ENCODE measurements at regions not wholly inside any gene's neighbourhood (a gene's known extent, or its start where the extent isn't known, plus 50 kb on each side); places are given as distances from the start of the nearest gene placed in this dataset.

DNA sequence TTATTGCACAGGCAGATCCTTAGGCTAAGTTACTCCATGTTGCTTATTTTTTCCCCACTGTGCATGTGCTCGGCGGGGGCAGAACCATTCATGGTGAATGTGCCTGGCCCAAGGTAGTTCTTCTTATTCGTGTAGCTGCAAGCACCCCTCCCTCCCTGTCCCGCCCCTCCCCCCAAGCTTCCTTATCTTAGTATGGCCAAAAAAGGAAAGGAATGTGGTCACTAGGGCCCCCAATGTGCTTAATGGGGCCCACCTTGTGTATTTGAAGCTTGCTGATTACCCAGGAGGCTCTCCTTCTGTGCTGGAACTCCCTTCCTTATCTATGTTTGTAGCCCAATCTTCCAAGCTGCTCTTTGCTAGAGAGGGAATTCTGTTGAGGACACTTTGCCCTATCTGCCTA, 1259.7 kb upstream of the RAG2 start:
- WGBS (ENCODE audit: low lambda C conversion rate): 8% methylated on average over 4 of the region's 4 CpGs
- H3K27ac ChIP-seq (ENCODE audit: extremely low read length, insufficient read depth, low read length): no peak overlapping the region
- ChIA-PET CTCF (ENCODE audit: low intra/inter-chr PET ratio, low total read pairs) (no interaction called here), POLR2A (no interaction called here)
- DNase-seq (ENCODE audit: low spot score): no peak
- no peak for FAIRE-seq
- in situ Hi-C loops (cut with HindIII; ENCODE audit: extremely low pct_ligation_motif_present, low pct_unique_long_range_greater_than_20kb): no loop called here
- no peak overlapping the region for H3K4me2 ChIP-seq (ENCODE audit: low read depth, low read length)
- TF ChIP-seq, protein P1, sequence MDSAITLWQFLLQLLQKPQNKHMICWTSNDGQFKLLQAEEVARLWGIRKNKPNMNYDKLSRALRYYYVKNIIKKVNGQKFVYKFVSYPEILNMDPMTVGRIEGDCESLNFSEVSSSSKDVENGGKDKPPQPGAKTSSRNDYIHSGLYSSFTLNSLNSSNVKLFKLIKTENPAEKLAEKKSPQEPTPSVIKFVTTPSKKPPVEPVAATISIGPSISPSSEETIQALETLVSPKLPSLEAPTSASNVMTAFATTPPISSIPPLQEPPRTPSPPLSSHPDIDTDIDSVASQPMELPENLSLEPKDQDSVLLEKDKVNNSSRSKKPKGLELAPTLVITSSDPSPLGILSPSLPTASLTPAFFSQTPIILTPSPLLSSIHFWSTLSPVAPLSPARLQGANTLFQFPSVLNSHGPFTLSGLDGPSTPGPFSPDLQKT (CRISPR knock-in tag; IDR thresholded peaks at IDR 0.05; ENCODE audit: borderline replicate concordance): no peak
- no peak for TF ChIP-seq ZNF160 (CRISPR knock-in tag; IDR thresholded peaks at IDR 0.05)
- TF ChIP-seq, protein P2, sequence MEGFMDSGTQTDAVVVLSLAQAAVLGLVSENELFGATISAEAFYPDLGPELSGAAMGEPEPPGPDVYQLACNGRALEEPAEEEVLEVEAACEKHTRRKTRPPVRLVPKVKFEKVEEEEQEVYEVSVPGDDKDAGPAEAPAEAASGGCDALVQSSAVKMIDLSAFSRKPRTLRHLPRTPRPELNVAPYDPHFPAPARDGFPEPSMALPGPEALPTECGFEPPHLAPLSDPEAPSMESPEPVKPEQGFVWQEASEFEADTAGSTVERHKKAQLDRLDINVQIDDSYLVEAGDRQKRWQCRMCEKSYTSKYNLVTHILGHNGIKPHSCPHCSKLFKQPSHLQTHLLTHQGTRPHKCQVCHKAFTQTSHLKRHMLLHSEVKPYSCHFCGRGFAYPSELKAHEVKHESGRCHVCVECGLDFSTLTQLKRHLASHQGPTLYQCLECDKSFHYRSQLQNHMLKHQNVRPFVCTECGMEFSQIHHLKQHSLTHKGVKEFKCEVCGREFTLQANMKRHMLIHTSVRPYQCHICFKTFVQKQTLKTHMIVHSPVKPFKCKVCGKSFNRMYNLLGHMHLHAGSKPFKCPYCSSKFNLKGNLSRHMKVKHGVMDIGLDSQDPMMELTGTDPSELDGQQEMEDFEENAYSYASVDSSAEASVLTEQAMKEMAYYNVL (CRISPR knock-in tag; IDR thresholded peaks at IDR 0.05; ENCODE audit: borderline replicate concordance): no peak
- no peak for TF ChIP-seq ZIK1 (CRISPR knock-in tag; IDR thresholded peaks at IDR 0.05; ENCODE audit: borderline replicate concordance, low read depth)
- H3K27me3 ChIP-seq (ENCODE audit: control insufficient read depth in 1 of 2, insufficient read depth in 2 of 2, low read length in 2 of 2): no peaks in the 10 kb centered on the region
- H3K9me3 ChIP-seq (ENCODE audit: low read length): peaks cover 19% of the 10 kb centered on the region
- no peak overlapping the region for H3K9ac ChIP-seq (ENCODE audit: insufficient read depth, low read depth, low read length)
- H3K79me2 ChIP-seq (ENCODE audit: insufficient read depth, low read length): no peaks in the 10 kb centered on the region
- H4K20me1 ChIP-seq (ENCODE audit: insufficient read depth, low read length): no peaks in the 10 kb centered on the region
- H3K36me3 ChIP-seq (replicated peaks in 1 of 2; ENCODE audit: control insufficient read depth in 1 of 2, insufficient read depth in 2 of 2, low read length in 2 of 2): no peaks in the 10 kb centered on the region
- intact Hi-C loops (cut with micrococcal nuclease; ENCODE audit: unreplicated experiment): no loop called here
- no peak overlapping the region for H3K4me3 ChIP-seq (replicated peaks in 1 of 3; ENCODE audit: insufficient read depth in 1 of 3, low read depth in 2 of 3, low read length in 3 of 3)
- H3K4me1 ChIP-seq (ENCODE audit: insufficient read depth, low read length): no peaks in the 10 kb centered on the region
- no peak for ATAC-seq
- BruUV-seq (replicated peaks): no TSS peak
- H2AFZ ChIP-seq (ENCODE audit: low read length): no peak overlapping the region

DNA sequence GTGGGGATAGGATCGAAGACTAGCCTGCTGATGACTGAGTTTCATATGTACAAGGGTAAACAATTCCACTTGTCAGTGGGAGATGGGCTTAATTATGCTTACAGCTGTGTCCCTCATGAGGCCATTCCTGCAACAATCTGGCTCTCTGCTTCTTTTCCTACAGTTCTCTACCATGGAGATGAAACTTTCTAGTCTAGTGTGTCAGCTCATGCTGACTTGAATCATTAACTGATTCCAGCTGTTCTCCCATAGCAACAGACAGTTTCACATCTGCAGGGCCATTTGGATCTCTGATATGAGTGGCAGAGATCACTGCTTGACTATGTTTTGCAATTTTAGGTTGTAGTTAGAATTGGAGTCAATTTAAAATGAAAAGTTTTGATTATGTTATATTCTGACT, 1251.7 kb upstream of the RAG2 start:
- no peak overlapping the region for H3K4me3 ChIP-seq (replicated peaks in 1 of 3; ENCODE audit: insufficient read depth in 1 of 3, low read depth in 2 of 3, low read length in 3 of 3)
- ChIA-PET CTCF (ENCODE audit: low intra/inter-chr PET ratio, low total read pairs) (no interaction called here), POLR2A (no interaction called here)
- no peak for DNase-seq (ENCODE audit: low spot score)
- no peak overlapping the region for H2AFZ ChIP-seq (ENCODE audit: low read length)
- in situ Hi-C loops (cut with HindIII; ENCODE audit: extremely low pct_ligation_motif_present, low pct_unique_long_range_greater_than_20kb) (no loop called here), intact Hi-C loops (cut with micrococcal nuclease; ENCODE audit: unreplicated experiment) (no loop called here)
- no peaks in the 10 kb centered on the region for H4K20me1 ChIP-seq (ENCODE audit: insufficient read depth, low read length)
- no peak overlapping the region for H3K27ac ChIP-seq (ENCODE audit: extremely low read length, insufficient read depth, low read length)
- H3K9me3 ChIP-seq (ENCODE audit: low read length): peaks cover 6% of the 10 kb centered on the region; the same call in 1 of the 2 replicates
- WGBS (ENCODE audit: low lambda C conversion rate): 0% methylated on average over 1 of the region's 1 CpG
- BruUV-seq (replicated peaks): no TSS peak
- no peaks in the 10 kb centered on the region for H3K79me2 ChIP-seq (ENCODE audit: insufficient read depth, low read length)
- H3K27me3 ChIP-seq (ENCODE audit: control insufficient read depth in 1 of 2, insufficient read depth in 2 of 2, low read length in 2 of 2): no peaks in the 10 kb centered on the region
- no peak overlapping the region for H3K9ac ChIP-seq (ENCODE audit: insufficient read depth, low read depth, low read length)
- no peak for FAIRE-seq
- H3K4me2 ChIP-seq (ENCODE audit: low read depth, low read length): no peak overlapping the region
- H3K36me3 ChIP-seq (replicated peaks in 1 of 2; ENCODE audit: control insufficient read depth in 1 of 2, insufficient read depth in 2 of 2, low read length in 2 of 2): no peaks in the 10 kb centered on the region
- no peaks in the 10 kb centered on the region for H3K4me1 ChIP-seq (ENCODE audit: insufficient read depth, low read length)
- ATAC-seq: no peak
- no peak for TF ChIP-seq TRIM24 (CRISPR knock-in tag; IDR thresholded peaks at IDR 0.05)
- TF ChIP-seq, protein P3, sequence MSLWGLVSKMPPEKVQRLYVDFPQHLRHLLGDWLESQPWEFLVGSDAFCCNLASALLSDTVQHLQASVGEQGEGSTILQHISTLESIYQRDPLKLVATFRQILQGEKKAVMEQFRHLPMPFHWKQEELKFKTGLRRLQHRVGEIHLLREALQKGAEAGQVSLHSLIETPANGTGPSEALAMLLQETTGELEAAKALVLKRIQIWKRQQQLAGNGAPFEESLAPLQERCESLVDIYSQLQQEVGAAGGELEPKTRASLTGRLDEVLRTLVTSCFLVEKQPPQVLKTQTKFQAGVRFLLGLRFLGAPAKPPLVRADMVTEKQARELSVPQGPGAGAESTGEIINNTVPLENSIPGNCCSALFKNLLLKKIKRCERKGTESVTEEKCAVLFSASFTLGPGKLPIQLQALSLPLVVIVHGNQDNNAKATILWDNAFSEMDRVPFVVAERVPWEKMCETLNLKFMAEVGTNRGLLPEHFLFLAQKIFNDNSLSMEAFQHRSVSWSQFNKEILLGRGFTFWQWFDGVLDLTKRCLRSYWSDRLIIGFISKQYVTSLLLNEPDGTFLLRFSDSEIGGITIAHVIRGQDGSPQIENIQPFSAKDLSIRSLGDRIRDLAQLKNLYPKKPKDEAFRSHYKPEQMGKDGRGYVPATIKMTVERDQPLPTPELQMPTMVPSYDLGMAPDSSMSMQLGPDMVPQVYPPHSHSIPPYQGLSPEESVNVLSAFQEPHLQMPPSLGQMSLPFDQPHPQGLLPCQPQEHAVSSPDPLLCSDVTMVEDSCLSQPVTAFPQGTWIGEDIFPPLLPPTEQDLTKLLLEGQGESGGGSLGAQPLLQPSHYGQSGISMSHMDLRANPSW (CRISPR knock-in tag; IDR thresholded peaks at IDR 0.05; ENCODE audit: borderline replicate concordance): no peak

Data from HepG2 (cell line).